A549 (cell line): ENCODE measurements at regions not wholly inside any gene's neighbourhood (a gene's known extent, or its start where the extent isn't known, plus 50 kb on each side); places are given as distances from the start of the nearest gene placed in this dataset.

Experiments
- CEBPB ChIP-seq, 2 experiments: fragments of >200 bp in 1 of 2; sonication (Bioruptor Twin) in 1 of 2; formaldehyde crosslinking in 1 of 2; IDR thresholded peaks; 2 replicates each; pipeline ENCODE4 v1.6.1; 2012 to 2016
- EHMT2 ChIP-seq: fragments of 200-600 bp; sonication (generic); IDR thresholded peaks from 2 replicates; pipeline ENCODE4 v1.6.1; 2016; ENCODE audit warnings: antibody characterized with exemption, low read depth, mild to moderate bottlenecking, moderate library complexity
- HDAC2 ChIP-seq: fragments of 200-600 bp; sonication (generic); IDR thresholded peaks from 2 replicates; pipeline ENCODE4 v1.6.1; 2016
- HOXA7 ChIP-seq: fragments of 250-450 bp; sonication (Bioruptor Pico); IDR thresholded peaks from 2 replicates; pipeline ENCODE4 v1.5.0; 2020; ENCODE audit warnings: mild to moderate bottlenecking, moderate library complexity
- KDM5A ChIP-seq: fragments of 200-600 bp; sonication (generic); IDR thresholded peaks from 2 replicates; pipeline ENCODE4 v1.6.1; 2016; ENCODE audit warnings: antibody characterized with exemption, mild to moderate bottlenecking
- MAX ChIP-seq: IDR thresholded peaks from 2 replicates; pipeline ENCODE4 v1.6.1; 2012
- NR3C1 ChIP-seq: fragments of >200 bp; sonication (Bioruptor Twin); formaldehyde crosslinking; IDR thresholded peaks from 3 replicates; pipeline ENCODE4 v1.6.1; 2017
- PHF8 ChIP-seq: fragments of 200-600 bp; sonication (generic); IDR thresholded peaks from 2 replicates; pipeline ENCODE4 v1.6.1; 2016; ENCODE audit warnings: low read depth, mild to moderate bottlenecking, antibody characterized with exemption, moderate library complexity, borderline replicate concordance
- RNF2 ChIP-seq: fragments of 200-600 bp; sonication (generic); IDR thresholded peaks from 2 replicates; pipeline ENCODE4 v1.6.1; 2016; ENCODE audit warnings: low read depth, mild to moderate bottlenecking, antibody characterized with exemption, moderate library complexity, borderline replicate concordance
- ZSCAN20 ChIP-seq: fragments of 250-450 bp; sonication (Bioruptor Pico); IDR thresholded peaks from 2 replicates; pipeline ENCODE4 v1.8.0; 2022; ENCODE audit warnings: mild to moderate bottlenecking, moderate library complexity
- TF ChIP-seq, protein P1 (sequence below): fragments of >200 bp; sonication (Bioruptor Twin); formaldehyde crosslinking; IDR thresholded peaks from 3 replicates; pipeline ENCODE4 v1.6.1; 2016
- TF ChIP-seq, protein P2 (sequence below): fragments of >200 bp; sonication (Bioruptor Twin); formaldehyde crosslinking; IDR thresholded peaks from 3 replicates; pipeline ENCODE4 v1.5.1; 2016
- TF ChIP-seq, protein P3 (sequence below): fragments of 450-650 bp; IDR thresholded peaks from 2 replicates; pipeline ENCODE4 v1.6.1; 2014; ENCODE audit warnings: antibody characterized with exemption
- TF ChIP-seq, protein P4 (sequence below): fragments of 200-600 bp; sonication (generic); IDR thresholded peaks from 2 replicates; pipeline ENCODE4 v1.6.1; 2016; ENCODE audit warnings: antibody characterized with exemption, mild to moderate bottlenecking, moderate library complexity

DNA sequence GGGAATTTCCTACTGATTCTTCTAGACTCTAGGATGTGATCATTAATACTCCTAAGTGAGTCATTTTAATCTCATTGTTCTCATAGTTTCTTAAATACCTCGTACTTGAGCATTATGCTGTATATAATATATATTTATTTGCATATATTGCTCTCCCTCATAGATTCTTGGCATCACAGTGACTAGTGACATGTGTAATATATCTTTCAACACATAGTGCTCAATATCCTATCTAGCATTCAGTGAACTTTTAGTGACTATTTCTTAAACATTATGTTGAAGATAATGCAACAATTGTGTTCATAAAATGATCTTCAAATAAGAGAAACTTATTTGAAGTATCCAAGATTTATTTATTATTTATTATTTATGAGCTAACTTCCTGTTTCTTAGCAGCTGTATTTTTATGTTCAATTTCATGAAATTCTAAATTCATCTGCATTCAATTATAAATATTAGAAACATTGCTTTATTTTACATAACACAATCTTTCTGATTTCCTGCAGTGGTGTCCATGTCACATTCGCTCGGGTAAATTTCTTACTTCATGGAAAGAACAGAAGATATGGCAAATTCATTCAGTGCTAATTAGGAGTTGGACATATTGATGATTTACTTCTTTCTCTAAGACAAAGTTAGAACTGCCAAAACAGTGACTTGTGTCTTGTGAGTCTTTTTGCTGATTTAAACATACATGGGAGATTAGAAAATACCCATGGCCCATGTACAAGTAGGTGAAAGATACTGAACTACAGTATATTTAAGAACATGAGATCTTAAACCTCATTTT lies 1095.5 kb upstream of the IGFBP7 start:
- TF ChIP-seq MAX = no peak
- TF ChIP-seq, protein P1, sequence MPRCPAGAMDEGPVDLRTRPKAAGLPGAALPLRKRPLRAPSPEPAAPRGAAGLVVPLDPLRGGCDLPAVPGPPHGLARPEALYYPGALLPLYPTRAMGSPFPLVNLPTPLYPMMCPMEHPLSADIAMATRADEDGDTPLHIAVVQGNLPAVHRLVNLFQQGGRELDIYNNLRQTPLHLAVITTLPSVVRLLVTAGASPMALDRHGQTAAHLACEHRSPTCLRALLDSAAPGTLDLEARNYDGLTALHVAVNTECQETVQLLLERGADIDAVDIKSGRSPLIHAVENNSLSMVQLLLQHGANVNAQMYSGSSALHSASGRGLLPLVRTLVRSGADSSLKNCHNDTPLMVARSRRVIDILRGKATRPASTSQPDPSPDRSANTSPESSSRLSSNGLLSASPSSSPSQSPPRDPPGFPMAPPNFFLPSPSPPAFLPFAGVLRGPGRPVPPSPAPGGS = no peak
- no peak for TF ChIP-seq HDAC2
- TF ChIP-seq HOXA7 (CRISPR knock-in tag) = no peak
- TF ChIP-seq CEBPB (IDR thresholded peaks at IDR 0.05) = no peak
- TF ChIP-seq, protein P2, sequence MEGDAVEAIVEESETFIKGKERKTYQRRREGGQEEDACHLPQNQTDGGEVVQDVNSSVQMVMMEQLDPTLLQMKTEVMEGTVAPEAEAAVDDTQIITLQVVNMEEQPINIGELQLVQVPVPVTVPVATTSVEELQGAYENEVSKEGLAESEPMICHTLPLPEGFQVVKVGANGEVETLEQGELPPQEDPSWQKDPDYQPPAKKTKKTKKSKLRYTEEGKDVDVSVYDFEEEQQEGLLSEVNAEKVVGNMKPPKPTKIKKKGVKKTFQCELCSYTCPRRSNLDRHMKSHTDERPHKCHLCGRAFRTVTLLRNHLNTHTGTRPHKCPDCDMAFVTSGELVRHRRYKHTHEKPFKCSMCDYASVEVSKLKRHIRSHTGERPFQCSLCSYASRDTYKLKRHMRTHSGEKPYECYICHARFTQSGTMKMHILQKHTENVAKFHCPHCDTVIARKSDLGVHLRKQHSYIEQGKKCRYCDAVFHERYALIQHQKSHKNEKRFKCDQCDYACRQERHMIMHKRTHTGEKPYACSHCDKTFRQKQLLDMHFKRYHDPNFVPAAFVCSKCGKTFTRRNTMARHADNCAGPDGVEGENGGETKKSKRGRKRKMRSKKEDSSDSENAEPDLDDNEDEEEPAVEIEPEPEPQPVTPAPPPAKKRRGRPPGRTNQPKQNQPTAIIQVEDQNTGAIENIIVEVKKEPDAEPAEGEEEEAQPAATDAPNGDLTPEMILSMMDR = no peak
- no peak for TF ChIP-seq EHMT2
- TF ChIP-seq ZSCAN20 (CRISPR knock-in tag) = no peak
- no peak for TF ChIP-seq NR3C1
- no peak for TF ChIP-seq RNF2
- TF ChIP-seq, protein P3, sequence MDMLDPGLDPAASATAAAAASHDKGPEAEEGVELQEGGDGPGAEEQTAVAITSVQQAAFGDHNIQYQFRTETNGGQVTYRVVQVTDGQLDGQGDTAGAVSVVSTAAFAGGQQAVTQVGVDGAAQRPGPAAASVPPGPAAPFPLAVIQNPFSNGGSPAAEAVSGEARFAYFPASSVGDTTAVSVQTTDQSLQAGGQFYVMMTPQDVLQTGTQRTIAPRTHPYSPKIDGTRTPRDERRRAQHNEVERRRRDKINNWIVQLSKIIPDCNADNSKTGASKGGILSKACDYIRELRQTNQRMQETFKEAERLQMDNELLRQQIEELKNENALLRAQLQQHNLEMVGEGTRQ = no peak
- TF ChIP-seq, protein P4, sequence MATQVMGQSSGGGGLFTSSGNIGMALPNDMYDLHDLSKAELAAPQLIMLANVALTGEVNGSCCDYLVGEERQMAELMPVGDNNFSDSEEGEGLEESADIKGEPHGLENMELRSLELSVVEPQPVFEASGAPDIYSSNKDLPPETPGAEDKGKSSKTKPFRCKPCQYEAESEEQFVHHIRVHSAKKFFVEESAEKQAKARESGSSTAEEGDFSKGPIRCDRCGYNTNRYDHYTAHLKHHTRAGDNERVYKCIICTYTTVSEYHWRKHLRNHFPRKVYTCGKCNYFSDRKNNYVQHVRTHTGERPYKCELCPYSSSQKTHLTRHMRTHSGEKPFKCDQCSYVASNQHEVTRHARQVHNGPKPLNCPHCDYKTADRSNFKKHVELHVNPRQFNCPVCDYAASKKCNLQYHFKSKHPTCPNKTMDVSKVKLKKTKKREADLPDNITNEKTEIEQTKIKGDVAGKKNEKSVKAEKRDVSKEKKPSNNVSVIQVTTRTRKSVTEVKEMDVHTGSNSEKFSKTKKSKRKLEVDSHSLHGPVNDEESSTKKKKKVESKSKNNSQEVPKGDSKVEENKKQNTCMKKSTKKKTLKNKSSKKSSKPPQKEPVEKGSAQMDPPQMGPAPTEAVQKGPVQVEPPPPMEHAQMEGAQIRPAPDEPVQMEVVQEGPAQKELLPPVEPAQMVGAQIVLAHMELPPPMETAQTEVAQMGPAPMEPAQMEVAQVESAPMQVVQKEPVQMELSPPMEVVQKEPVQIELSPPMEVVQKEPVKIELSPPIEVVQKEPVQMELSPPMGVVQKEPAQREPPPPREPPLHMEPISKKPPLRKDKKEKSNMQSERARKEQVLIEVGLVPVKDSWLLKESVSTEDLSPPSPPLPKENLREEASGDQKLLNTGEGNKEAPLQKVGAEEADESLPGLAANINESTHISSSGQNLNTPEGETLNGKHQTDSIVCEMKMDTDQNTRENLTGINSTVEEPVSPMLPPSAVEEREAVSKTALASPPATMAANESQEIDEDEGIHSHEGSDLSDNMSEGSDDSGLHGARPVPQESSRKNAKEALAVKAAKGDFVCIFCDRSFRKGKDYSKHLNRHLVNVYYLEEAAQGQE = no peak
- TF ChIP-seq KDM5A = no peak
- no peak for TF ChIP-seq PHF8
